GM18873 (cell line): ENCODE measurements at regions not wholly inside any gene's neighbourhood (a gene's known extent, or its start where the extent isn't known, plus 50 kb on each side); places are given as distances from the start of the nearest gene placed in this dataset.

Experiments
- ATAC-seq: cut with Tn5 transposase; IDR thresholded peaks from one replicate; pipeline ENCODE4 v1.9.1; 2021; ENCODE audit warnings: mild to moderate bottlenecking, moderate library complexity, moderate number of reproducible peaks; ENCODE audit not compliant: unreplicated experiment, low FRiP score

DNA sequence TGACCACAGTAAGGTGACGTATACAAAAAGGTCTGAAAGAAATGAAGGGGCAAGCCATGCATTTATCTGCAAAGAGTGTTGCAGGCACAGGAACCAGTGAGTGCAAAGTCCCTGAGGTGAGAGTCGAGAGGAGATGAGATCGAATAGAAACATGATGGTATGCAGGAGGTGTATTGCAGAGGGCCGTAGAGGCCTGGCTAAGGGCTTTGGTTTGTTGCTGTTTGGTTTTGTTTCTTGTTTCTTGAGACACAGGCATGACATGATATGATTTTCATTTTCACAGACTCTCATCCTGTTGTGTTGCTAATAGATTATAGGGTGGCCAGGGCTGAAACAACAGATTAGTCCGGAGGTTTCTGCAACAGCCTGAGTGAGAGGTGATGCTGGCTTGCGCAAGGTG, 80.4 kb downstream of the HSPH1 start:
- ATAC-seq: no peak

DNA sequence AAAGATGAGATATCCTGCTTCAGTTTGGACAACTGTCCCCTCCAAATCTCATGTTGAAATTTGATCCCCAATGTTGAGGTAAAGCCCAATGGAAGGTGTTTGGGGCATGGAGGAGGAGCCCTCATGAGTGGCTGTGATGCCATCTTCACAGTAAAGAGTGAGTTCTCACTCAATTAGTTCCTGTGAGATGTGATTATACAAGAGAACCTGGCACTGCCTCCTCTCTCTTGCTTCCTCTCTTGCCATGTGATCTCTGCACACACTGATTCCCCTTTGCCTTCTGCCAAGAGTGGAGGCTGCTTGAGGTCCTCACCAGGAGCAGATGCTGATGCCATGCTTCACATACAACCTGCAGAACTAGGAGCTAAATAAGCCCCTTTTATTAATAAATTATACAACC, 86.9 kb downstream of the HSPH1 start:
- no peak for ATAC-seq

DNA sequence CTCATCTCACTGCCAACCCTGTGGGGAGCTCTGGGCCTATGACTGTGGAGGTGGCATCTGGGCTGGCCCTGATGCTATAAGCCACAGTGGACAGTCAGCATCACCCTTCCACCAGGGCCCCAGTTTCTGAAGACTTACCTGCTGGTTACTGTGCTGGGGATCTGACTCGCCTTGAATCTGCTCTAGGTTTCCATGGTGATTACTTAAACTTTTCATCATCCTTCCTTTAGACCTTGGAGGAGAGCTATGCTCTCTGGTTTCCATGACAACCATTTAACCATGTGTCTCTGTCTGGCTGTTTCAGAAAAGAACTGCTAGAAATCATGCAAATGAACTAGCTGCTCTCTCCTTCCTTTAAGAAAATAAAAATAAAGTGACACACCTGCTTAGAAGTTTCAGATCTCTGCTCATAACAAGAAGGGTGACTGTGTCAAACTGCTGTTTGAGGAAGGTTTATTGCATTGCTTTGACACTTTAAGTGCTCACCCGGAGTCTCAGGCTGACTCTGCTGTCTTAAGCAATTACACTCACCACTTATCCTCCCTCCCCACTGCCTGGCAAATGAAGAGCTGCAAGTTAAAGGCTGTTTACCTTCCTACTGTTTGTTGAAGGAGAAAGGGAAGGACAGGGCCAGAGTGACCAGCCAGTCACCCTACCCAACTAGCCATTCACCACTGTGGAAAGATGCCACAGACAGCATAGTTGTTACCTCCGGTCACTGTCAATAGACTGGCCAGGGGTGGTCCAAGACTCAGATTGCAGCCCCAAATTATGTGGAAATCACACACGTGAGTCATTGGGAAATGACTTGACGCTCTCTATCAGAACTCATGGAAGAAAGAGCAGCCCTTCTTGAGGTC, 87.6 kb downstream of the HSPH1 start:
- peak; percentile 98 for ATAC-seq

DNA sequence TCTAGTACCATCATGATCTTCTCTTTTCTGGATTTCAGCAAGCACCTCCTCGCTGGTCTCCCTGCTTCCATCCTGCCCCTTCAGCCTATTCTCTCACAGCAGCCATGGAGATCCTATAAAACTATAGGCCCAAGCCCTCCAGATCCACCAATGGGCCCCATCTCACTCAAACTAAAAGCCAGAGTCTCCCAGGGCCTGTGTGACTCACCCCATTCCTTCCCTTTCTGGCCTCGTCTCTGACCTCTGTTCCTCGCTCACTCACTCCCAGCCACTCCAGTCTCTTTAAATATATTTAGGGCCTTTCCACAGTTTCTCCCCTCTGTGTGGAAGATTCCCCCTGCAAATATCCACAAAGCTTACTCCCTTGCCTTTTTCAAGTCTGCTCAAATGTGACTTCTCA, 89.7 kb downstream of the HSPH1 start:
- ATAC-seq: no peak

DNA sequence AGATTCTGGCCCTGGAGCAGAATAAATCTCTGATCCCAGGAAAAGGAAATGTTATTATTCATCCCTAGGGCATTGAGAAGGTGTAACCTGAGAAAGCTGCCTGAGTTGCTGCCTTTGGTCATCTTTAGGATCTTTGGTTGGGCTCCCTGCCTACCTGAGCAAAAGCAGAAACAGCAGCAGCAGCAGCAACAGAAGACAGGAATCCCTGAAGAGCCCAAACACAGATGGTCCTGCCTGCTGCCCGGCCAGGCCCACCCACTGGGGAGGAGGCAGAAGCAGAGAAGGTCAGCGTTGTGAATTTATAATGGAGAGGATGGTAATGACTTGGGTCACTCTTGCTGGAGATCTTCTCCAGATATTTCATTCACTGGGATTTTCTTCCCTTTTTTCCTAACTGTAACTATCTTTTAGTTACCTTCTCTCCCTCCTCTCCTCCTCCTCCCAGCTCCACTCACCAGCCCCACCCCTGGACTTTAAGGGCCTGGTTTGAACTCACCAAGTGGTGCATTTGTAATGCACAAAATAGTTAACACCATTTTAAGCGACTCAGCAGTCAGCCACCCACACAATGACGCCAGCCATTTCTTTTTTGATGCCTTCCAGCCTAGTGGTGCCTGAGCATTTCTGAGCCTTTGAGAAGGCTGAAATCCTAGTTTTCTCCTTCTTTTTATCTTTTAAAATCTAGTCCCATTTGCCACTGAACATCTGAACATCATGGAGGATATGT, 91.7 kb downstream of the HSPH1 start:
- no peak for ATAC-seq

DNA sequence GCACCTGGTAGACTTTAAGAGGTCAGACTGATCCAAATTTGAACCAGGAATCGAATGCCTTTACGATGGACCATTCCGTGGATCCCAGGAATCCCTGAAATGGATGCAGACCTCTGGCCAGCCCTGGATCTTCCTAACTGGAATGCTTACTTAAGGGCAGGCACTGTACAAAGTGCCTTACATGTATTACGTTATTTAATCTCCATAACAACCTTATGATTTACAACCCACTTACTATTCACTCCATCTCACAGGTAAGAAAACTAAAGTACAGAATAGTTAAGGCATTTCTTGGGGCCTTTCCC, 93.6 kb downstream of the HSPH1 start:
- no peak for ATAC-seq

DNA sequence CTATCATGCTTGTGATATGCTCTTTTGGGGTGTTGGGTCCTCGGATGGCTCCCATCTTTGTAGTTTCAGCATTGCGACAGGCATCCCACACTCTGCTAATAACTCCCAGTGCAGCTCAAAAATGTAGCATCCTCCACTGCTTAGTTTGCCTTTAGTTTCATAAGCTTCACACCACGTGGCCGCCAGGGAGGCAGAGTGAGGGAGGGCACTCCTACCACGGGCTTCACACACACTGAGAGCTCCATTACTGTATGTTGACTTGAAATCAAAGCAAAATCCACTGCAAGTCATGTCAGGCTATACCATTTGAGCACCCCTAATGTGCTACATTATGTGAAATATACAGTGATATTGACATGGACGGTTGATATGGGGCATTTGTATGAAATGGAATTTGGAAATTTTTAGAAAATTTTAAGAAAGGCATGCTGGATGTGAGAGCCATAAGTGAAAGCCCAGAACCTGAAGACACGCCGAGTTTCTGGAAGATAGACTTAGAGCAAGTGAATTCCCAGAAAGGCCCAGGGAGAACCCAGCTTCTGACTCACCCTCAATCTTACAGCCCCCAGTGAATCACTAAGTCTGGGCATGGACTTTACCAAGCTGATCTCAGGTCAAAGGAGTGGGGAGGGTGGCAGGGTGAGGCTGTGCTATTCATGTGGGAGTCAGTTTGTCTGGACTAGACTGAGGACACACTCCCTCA, 94.1 kb downstream of the HSPH1 start:
- no peak for ATAC-seq

DNA sequence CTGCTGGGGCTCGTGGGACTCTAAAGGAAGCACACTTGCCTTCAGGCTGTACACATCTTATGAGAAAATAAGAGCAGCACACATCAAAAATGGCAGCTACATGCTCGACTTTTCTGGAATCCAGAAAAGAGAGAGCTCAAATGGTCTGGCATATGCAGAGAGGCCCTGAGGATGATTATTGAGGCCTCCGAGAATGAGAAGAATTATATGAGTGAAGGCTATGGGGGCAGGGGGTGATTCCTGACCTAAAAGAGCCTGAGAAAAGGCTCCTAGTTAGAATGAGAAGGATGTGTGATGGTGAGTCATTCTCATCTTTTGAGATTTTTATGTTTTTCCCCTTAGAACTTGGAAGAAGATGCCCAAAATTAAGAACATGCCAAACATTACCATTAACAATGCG, 97.1 kb downstream of the HSPH1 start:
- no peak for ATAC-seq

DNA sequence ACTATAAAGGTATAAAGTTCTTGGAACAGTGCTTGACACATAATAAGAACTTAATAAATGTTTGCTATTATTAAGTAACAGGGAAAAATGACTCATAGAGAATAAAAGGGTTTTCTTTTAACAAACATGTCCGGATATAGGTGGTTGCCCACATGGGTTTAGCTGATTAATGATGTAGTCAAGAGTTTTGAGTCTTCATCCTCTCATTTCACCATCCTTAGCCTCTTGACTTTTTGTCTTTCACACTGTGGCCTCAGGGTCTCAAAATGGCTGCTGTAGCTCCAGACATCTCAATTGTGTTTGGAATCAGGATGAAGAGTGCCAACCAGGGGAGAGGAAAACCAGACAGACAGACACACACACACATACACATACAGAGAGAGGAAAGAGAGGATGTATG, 97.9 kb downstream of the HSPH1 start:
- no peak for ATAC-seq

DNA sequence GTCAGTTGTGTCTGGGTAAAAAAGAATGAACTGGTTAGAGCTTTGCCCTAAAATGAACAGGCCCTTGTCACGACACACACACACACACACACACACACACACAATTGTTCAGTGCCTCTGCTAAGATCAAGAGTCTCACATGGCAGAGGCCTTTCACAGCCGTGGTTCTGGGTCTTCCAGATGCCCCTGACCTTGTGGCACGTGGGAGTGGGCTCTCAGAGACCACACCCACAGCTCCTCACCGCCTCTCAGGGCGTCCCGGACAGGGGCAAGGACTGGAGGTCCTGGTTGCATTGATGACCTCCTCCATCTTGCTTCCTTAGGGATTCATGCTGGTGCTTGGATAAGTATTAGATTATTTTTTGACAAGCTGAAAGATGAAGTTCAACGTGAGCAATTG, 101.0 kb downstream of the HSPH1 start:
- no peak for ATAC-seq

DNA sequence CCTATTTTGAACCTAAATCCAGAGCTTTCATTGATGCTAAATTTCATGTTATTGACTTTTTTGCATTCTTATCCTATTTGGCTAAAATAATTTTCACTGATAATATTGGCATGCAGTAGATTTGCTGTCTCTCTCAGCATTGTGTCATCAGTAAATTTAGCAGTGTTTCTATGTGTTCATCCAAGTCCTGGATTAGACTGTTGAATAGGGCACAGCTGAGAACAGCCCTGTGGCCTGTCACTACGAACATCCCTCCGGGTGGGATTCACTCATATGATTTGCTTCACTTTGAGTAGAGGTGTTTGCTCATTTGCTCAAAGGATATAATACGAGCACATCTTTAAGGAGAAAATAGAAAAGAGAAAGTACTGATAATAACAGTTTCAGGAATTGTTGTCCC, 101.5 kb downstream of the HSPH1 start:
- no peak for ATAC-seq

DNA sequence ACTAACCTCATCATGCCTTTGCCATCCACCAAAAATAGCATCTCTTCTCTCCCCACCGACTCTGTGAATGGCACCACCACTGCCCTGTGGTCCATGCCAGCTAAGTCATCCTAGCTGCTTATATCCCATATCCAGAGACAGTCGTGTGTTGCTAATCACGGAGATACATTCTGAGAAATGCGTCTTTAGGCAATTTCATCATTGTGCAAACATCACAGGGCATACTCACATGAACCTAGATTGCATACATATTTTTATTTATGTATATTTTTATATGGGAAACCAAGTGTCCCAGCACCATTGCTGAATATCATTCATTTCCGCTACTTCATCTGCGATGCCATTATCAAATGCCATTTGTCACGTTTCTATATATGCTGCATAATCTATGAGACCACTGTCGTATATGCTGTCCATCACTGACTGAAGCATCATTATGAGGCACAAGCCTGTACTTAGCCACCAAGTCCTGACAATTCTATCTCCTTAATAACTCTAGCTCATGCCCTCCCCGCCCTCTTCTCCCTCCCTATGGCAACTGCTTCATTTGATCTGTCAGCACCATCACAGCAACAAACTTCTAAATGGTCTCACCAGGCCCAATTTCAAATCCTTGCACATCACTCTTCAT, 104.2 kb downstream of the HSPH1 start:
- ATAC-seq: no peak

DNA sequence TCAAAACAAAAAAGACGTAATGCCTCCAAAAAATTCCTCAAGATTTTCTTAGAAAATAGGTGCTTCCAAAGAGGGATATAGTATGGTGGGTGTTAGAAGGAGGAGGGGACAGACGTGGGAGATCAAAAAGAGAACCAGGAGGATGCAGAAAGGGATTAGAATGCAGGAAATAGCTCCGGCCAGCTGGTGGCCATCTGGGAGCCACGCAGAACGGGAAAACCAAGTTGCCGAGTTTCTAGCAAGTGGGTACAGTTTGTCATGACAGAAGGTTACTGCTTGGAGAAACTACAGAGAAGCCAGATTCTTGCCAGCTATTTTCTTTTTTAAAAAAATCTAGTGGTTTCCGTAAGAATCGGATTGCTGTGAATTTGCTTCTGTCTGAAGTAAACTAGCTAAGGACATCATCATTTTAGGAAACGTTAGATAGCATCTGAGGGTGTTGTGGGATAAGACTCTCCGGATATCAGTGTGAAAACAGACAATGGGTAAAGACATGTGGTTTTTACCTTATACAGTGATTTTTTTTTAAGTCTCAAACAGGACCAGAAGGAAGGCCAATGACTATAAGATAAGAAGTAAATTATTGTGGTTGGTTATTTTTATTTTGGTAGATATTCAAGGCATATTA, 104.9 kb downstream of the HSPH1 start:
- no peak for ATAC-seq

DNA sequence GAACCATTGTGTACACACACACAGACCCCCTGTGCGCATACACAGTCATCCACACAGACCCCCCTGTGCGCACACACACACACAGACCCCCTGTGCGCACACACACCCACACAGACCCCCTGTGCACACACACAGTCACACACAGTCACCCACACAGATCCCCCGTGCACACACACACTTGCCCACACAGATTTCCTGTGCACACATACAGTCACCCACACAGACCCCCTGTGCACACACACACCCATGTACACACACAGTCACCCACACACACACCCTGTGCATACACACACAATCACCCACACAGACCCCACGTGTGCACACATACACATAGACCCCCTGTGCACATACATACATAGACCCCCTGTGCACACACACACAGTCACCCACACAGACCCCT, 106.1 kb downstream of the HSPH1 start:
- ATAC-seq: no peak

DNA sequence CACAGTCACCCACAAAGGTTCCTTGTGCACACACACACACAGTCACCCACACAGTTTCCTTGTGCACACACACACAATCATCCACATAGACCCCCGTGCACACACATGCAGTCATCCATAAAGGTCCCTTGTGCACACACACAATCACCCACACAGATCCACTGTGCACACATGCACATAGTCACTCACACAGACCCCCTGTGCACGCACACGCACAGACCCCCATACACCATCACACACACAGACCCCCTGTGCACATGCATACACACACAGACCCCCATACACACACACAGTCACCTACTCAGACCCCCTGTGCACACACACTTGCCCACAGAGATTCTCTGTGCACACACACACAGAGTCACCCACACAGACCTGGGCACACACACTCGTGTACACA, 107.1 kb downstream of the HSPH1 start:
- ATAC-seq: no peak

DNA sequence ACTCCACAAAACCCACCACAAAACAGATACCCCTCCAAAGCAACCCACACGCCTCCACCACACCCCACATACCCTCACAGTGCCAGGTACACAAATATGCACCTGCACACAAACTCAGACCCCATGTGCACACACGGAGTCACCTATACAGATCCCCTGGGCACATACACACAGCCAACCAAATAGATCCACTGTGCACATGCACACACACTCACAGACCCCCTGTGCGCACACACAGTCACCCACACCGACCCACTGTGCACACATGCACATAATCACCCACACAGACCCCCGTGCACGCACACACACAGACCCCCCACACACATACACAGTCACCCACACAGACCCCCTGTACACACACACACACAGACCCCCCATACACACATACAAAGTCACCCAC, 107.8 kb downstream of the HSPH1 start:
- no peak for ATAC-seq

DNA sequence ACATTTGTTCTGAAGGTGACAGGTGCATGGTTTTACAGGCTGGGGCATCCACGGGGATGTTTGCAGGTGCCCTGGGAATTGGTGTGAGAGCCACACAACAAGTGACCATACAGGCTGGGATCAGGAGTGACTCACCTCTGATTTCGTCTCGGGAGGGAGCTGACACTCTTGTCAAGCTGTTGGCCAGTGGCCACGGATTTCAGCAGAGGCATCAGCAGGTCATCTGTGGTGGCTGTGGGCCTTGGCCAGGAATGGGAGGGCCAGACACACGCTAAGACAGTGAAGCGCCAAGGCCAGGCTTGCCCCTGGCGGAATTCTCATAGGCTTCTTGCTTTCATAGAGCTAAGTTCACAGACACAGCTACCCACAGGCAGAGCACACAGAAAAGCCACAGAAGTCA, 108.6 kb downstream of the HSPH1 start:
- no peak for ATAC-seq

DNA sequence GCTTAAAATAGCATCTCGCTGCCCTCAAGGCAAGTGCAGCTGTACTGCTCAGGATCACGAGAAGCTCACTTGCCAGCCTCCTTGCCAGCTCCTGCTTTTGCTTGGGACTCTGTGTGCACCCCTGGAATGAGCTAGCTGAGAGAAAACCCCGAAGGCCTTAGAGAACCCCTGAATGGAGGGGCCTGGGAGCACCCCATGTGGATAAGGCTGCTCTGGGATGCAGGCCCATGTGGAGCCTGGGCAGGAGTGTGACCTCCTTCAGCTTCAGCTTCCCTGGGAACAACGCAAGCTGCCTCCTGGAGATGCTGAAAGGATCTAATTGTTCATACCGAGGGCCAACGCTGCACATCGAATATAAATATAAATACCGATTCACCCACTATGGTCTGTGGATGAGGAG, 109.2 kb downstream of the HSPH1 start:
- no peak for ATAC-seq

DNA sequence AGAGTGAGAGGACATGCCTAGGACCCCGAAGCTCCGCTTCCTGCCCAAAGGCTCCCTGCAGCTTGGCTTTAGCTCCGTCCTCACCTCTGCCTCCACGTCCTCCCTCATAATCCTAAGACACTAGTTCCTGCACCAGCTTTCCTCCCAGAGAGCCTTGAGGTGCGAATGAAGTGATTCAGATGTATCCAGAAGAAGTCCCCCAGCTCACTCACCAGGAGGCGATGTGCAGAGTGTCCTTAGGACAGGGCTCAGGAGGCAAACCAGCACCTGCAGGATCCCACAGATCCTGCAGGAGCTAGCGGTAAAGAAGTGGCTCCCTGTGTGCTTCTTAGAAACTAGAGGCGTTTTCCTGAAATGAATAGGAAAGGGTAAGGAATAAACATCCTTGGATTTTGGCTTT, 109.7 kb downstream of the HSPH1 start:
- no peak for ATAC-seq

DNA sequence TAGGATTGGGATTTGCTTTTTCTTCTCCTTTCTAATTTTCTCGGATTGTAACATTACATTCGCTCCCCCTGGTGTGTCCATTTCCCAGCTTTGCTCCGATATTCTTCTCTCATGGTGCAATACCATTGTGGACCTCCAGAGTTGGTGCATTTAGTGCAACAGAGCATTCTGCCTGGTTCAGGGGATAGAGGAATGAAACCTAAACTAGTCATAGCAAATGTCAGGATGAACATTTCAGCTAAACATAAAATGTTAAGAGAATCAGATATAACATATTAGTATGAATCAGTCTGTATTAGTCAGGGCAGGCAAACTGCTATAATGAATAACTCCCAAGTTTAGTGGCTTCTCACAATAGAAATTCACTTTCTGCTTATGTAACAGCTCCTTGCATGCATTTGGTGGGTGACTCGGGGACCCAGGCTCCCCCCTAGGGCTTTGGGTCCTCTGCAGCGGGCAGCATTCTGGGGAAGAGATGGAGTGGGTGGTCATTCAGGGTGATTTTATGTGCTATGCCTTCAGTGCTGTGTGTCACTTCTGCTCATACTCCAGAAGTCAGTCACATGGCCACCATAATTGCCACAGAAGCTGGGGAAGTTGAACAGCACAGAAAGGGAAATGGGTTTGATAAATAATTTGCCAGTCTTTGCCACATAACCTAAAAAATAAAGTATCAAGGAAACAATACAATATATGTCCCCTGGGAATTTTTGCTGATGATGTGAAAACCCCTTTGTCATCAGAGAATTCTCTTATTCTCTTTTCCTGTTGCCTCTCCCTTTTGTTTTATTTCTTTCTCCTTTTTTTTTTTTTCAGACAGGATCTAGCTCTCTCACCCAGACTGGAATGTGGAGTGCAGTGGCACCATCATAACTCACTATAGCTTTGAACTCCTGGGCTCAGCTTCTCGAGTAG, 111.0 kb downstream of the HSPH1 start:
- no peak for ATAC-seq
